Eye (tissue), 1 donor: ENCODE measurements at regions not wholly inside any gene's neighbourhood (a gene's known extent, or its start where the extent isn't known, plus 50 kb on each side); places are given as distances from the start of the nearest gene placed in this dataset.

Experiments used
- DNase-seq: peaks from one replicate; pipeline ENCODE4 v3.0.0-alpha.2; 2015

- no peak for DNase-seq
These were observed 241.3 kb downstream of the LOXHD1 start for GRCh38 chr18:46415532-46416252.

GRCh38 chr18:46416706-46417638, 240.0 kb downstream of the LOXHD1 start:
- DNase-seq, result no peak

GRCh38 chr18:46418663-46419260, 238.3 kb downstream of the LOXHD1 start:
- DNase-seq, result no peak

GRCh38 chr18:46419391-46420141, 237.5 kb downstream of the LOXHD1 start:
- peak; percentile 56 for DNase-seq

- no peak for DNase-seq
These were observed 235.0 kb downstream of the LOXHD1 start for GRCh38 chr18:46421973-46422551.

- no peak for DNase-seq
These were observed 234.4 kb downstream of the LOXHD1 start for GRCh38 chr18:46422552-46423055.

GRCh38 chr18:46423226-46423805, 233.7 kb downstream of the LOXHD1 start:
- DNase-seq, result no peak

GRCh38 chr18:46424898-46425297, 232.1 kb downstream of the LOXHD1 start:
- DNase-seq, result no peak

- no peak for DNase-seq
These were observed 231.5 kb downstream of the LOXHD1 start for GRCh38 chr18:46425511-46425910.

GRCh38 chr18:46426021-46426678, 230.9 kb downstream of the LOXHD1 start:
- DNase-seq, result no peak

GRCh38 chr18:46426679-46427047, 230.4 kb downstream of the LOXHD1 start:
- no peak for DNase-seq
